ENCODE measurements at regions not wholly inside any gene's neighbourhood (a gene's known extent, or its start where the extent isn't known, plus 50 kb on each side); places are given as distances from the start of the nearest gene placed in this dataset.

- TF ChIP-seq POLR2AphosphoS5 (IDR thresholded peaks at IDR 0.05), result no peak
- no peak for TF ChIP-seq EP300 (IDR thresholded peaks at IDR 0.05)
- TF ChIP-seq CTCF (IDR thresholded peaks at IDR 0.05), result no peak
- no peak for TF ChIP-seq POLR2A (IDR thresholded peaks at IDR 0.05)
These were observed 667.7 kb downstream of the STPG2 start for GRCh38 chr4:97475621-97476020.

Measured in suprapubic skin (tissue), 4 donors.